OCI-LY7 (cell line): ENCODE measurements at regions not wholly inside any gene's neighbourhood (a gene's known extent, or its start where the extent isn't known, plus 50 kb on each side); places are given as distances from the start of the nearest gene placed in this dataset.

Experiments
- BruUV-seq: library from RNA; stranded (reverse); fragments of 400-500 nt; replicated peaks from 2 replicates; lab custom pipeline; 2021; lab: Mats Ljungman, UMichigan
- CTCF ChIA-PET: fragments of 300-600 bp; sonication (Branson Sonifier 250); formaldehyde crosslinking; loops from one replicate; lab custom pipeline; 2022; ENCODE audit warnings: antibody characterized with exemption; ENCODE audit not compliant: unreplicated experiment; lab: Charles Lee
- POLR2A ChIA-PET: fragments of 300-600 bp; sonication (Branson Sonifier 250); formaldehyde crosslinking; loops from one replicate; lab custom pipeline; 2022; ENCODE audit warnings: antibody characterized with exemption; lab: Charles Lee
- DNase-seq: peaks from one replicate; pipeline ENCODE4 v3.0.0-alpha.2; 2015; ENCODE audit warnings: low spot score
- H2AFZ ChIP-seq: fragments of 200-600 bp; sonication (generic), shearing (Covaris generic); 2 replicates; pipeline ENCODE4 v1.6.1; 2014; ENCODE audit warnings: mild to moderate bottlenecking, antibody characterized with exemption, low read length, moderate library complexity
- H3K27ac ChIP-seq: fragments of 200-600 bp; sonication (generic); 2 replicates; pipeline ENCODE4 v1.5.1; 2014; ENCODE audit warnings: mixed run types, low read depth, mild to moderate bottlenecking, moderate library complexity, low read length, inconsistent platforms; ENCODE audit not compliant: poor library complexity, severe bottlenecking
- H3K36me3 ChIP-seq: fragments of 200-600 bp; sonication (generic); 2 replicates; pipeline ENCODE4 v1.6.1; 2014; ENCODE audit warnings: mild to moderate bottlenecking, antibody characterized with exemption, low read length, moderate library complexity, mixed read lengths; ENCODE audit not compliant: insufficient read depth
- H3K4me1 ChIP-seq: fragments of 200-600 bp; sonication (generic); 2 replicates; pipeline ENCODE4 v1.5.1; 2014; ENCODE audit warnings: mild to moderate bottlenecking, low read length; ENCODE audit not compliant: insufficient read depth, poor library complexity, severe bottlenecking
- H3K4me2 ChIP-seq: fragments of 200-600 bp; sonication (generic); 2 replicates; pipeline ENCODE4 v1.6.1; 2014; ENCODE audit warnings: mild to moderate bottlenecking, low read length
- H3K4me3 ChIP-seq: fragments of 200-600 bp; sonication (generic); 2 replicates; pipeline ENCODE4 v1.5.1; 2014; ENCODE audit warnings: mild to moderate bottlenecking, low read depth, low read length; ENCODE audit not compliant: poor library complexity, severe bottlenecking
- H3K79me2 ChIP-seq: fragments of 200-600 bp; sonication (generic); 2 replicates; pipeline ENCODE4 v1.6.1; 2016; ENCODE audit warnings: low read depth, mild to moderate bottlenecking, low read length, moderate library complexity, mixed read lengths; ENCODE audit not compliant: insufficient read depth
- H3K9me2 ChIP-seq: fragments of 200-600 bp; sonication (generic); 2 replicates; pipeline ENCODE4 v1.6.1; 2016; ENCODE audit warnings: mild to moderate bottlenecking, low read length, mixed read lengths; ENCODE audit not compliant: insufficient read depth
- H3K9me3 ChIP-seq: fragments of 200-600 bp; sonication (generic); 2 replicates; pipeline ENCODE4 v1.6.1; 2014; ENCODE audit warnings: mild to moderate bottlenecking, mixed run types, low read length, mixed read lengths
- H4K20me1 ChIP-seq: fragments of 200-600 bp; sonication (generic); 2 replicates; pipeline ENCODE4 v1.6.1; 2014; ENCODE audit warnings: mild to moderate bottlenecking, antibody characterized with exemption, low read length, moderate library complexity, mixed read lengths; ENCODE audit not compliant: insufficient read depth
- EZH2phosphoT487 ChIP-seq: fragments of 200-600 bp; sonication (generic); IDR thresholded peaks from 2 replicates; pipeline ENCODE4 v1.6.1; 2018; ENCODE audit warnings: low read depth, borderline replicate concordance, mild to moderate bottlenecking, mixed run types, antibody characterized with exemption, low read length, moderate library complexity, mixed read lengths
- intact Hi-C: fragments of 100-400 bp; cut with micrococcal nuclease; formaldehyde crosslinking; loops from one replicate; pipeline ENCODE4 v1.10.0; 2022; ENCODE audit not compliant: unreplicated experiment
- TF ChIP-seq, protein P1 (sequence below): fragments of 200-600 bp; sonication (generic); conservative IDR thresholded peaks from 2 replicates; pipeline ENCODE4 v1.5.1; 2014; ENCODE audit warnings: mild to moderate bottlenecking, antibody characterized with exemption, low read length, moderate library complexity, mixed read lengths

DNA sequence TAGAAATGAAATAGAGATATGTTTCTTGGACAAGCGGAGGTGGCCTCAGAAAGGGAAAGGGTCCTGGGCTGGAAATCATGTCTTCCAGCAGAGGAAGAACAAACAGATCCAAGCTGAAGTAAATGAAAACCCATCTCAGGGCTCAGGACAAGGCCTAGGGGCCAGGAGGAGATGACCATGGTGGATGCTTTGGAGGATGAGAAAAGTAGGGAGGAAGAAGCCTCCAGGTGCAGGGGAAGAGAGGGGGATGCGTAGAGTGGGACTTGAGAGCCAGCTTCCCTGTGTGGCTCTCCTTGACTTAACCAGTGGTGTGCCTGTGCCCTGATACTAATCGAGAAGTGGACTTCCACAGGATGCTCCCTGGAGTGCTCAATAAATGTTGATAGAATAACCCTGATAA lies 203.2 kb downstream of the FAM43A start:
- Histone ChIP-seq H3K4me3 (no peak overlapping the region), H3K27ac (no peak overlapping the region), H2AFZ (no peak overlapping the region), H3K4me1 (no peaks in the 10 kb centered on the region), H3K9me3 (peaks cover 3% of the 10 kb centered on the region; the same call in 1 of the 2 replicates), H3K9me2 (no peaks in the 10 kb centered on the region), H3K79me2 (no peaks in the 10 kb centered on the region), H3K36me3 (no peaks in the 10 kb centered on the region), H4K20me1 (no peaks in the 10 kb centered on the region), H3K4me2 (no peak overlapping the region)
- POLR2A ChIA-PET = no interaction called here
- DNase-seq = no peak
- no peak for TF ChIP-seq EZH2phosphoT487
- TF ChIP-seq, protein P1, sequence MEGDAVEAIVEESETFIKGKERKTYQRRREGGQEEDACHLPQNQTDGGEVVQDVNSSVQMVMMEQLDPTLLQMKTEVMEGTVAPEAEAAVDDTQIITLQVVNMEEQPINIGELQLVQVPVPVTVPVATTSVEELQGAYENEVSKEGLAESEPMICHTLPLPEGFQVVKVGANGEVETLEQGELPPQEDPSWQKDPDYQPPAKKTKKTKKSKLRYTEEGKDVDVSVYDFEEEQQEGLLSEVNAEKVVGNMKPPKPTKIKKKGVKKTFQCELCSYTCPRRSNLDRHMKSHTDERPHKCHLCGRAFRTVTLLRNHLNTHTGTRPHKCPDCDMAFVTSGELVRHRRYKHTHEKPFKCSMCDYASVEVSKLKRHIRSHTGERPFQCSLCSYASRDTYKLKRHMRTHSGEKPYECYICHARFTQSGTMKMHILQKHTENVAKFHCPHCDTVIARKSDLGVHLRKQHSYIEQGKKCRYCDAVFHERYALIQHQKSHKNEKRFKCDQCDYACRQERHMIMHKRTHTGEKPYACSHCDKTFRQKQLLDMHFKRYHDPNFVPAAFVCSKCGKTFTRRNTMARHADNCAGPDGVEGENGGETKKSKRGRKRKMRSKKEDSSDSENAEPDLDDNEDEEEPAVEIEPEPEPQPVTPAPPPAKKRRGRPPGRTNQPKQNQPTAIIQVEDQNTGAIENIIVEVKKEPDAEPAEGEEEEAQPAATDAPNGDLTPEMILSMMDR = no peak
- BruUV-seq = no TSS peak
- intact Hi-C loops = no loop called here
- CTCF ChIA-PET = no interaction called here

DNA sequence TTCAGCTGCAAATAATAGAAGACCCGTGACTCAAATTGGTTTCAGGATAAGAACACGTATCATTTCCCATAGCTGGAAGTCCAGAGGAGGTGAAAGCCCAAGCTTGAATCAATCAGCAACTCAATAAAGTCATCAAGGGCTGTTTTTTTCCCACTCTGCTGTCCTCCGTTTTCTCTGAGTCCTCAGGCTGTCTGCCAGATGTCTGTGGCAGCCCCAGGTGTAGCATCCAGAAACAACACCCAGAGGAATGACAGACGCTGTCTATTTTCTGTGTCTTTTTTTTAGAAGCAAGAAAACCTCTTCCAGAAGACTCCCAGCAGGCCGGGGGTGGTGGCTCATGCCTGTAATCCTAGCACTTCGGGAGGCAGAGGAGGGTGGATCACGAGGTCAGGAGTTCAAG lies 204.4 kb downstream of the FAM43A start:
- no peak overlapping the region for H3K4me2 ChIP-seq
- H3K79me2 ChIP-seq = no peaks in the 10 kb centered on the region
- H3K36me3 ChIP-seq = no peaks in the 10 kb centered on the region
- no peak overlapping the region for H2AFZ ChIP-seq
- no peaks in the 10 kb centered on the region for H3K9me3 ChIP-seq
- ChIA-PET CTCF (no interaction called here), POLR2A (interaction anchor here (0.6 kb wide), 1 partner anchor 18 kb away, joined by 3 read pairs; no protein-coding TSS in a partner anchor)
- no peaks in the 10 kb centered on the region for H4K20me1 ChIP-seq
- no peak for DNase-seq
- H3K4me1 ChIP-seq = no peaks in the 10 kb centered on the region
- no peaks in the 10 kb centered on the region for H3K9me2 ChIP-seq
- no peak overlapping the region for H3K4me3 ChIP-seq
- H3K27ac ChIP-seq = no peak overlapping the region
- no TSS peak for BruUV-seq
- no peak for TF ChIP-seq EZH2phosphoT487
- TF ChIP-seq, protein P1 = no peak
- intact Hi-C loops = no loop called here

DNA sequence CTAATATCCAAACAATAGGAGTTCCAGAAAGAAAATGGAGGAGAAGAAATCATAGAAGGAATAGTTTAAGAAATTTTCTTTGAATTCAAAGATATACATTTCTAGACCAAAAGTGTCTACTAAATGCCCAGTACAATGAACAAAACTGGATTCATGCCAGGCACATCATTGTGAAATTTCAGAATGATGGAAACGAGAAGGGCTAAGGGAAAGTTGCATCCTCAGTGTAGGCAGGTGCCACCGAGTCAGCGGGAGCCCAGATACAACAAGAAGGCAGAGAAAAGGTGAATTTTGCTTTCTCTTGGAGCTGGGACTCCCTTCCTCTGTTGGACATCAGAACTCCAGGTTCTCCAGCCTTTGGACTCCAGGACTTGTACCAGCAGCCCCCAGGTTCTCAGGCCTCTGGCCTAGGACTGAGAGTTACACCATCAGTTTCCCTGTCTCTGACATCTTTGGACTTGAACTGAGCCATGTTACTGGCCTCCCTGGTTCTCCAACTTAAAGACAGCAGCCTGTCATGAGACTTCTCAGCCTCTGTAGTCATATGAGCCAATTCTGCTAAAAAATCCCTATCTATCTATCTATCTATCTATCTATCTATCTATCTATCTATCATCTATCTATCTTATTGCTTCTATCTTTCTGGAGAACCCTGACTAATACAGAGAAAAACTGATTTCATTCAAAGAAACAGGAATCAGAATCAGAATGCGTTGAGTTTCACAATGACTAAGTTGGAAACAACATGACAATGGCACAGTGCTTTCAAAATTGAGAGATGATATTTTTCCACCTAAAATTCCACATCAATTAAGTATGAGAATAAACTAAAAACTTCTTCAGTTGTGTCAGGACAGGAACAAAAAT lies 207.7 kb downstream of the FAM43A start:
- no TSS peak for BruUV-seq
- H3K9me3 ChIP-seq = no peaks in the 10 kb centered on the region
- ChIA-PET POLR2A (no interaction called here), CTCF (no interaction called here)
- TF ChIP-seq EZH2phosphoT487 = no peak
- TF ChIP-seq, protein P1 = no peak
- H3K9me2 ChIP-seq = no peaks in the 10 kb centered on the region
- no peaks in the 10 kb centered on the region for H4K20me1 ChIP-seq
- H3K4me1 ChIP-seq = no peaks in the 10 kb centered on the region
- H3K36me3 ChIP-seq = no peaks in the 10 kb centered on the region
- DNase-seq = no peak
- H3K4me2 ChIP-seq = no peak overlapping the region
- no peak overlapping the region for H3K27ac ChIP-seq
- no peak overlapping the region for H3K4me3 ChIP-seq
- H3K79me2 ChIP-seq = no peaks in the 10 kb centered on the region
- no peak overlapping the region for H2AFZ ChIP-seq
- intact Hi-C loops = no loop called here
